ENCODE measurements at regions not wholly inside any gene's neighbourhood (a gene's known extent, or its start where the extent isn't known, plus 50 kb on each side); places are given as distances from the start of the nearest gene placed in this dataset.

DNA sequence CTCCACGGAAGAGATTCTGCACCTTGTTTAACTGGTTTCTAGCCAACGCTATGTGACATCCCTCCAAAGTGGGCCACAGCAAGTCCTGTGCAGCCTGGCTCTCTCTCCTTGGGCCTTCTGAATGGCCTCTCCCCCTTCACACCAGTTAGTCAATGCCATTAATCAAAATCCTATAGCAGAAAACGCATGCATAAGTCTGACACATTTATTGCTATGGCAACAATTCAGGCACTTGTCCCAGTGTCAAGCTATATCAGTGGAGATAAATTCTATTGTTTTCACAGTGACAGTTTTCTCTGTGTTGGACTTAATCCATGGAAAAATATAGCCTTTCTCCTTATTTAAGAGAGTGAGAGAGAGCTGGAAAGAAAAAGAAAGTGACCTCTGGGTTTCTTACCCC, 87.2 kb upstream of the TOX3 start:
- no peaks in the 10 kb centered on the region for H3K79me2 ChIP-seq (ENCODE audit: insufficient read depth, low read length)
- H3K9ac ChIP-seq (ENCODE audit: insufficient read depth, low read depth, low read length): no peak overlapping the region
- no peak overlapping the region for H3K4me2 ChIP-seq (ENCODE audit: low read depth, low read length)
- in situ Hi-C loops (cut with HindIII; ENCODE audit: extremely low pct_ligation_motif_present, low pct_unique_long_range_greater_than_20kb): no loop called here
- peaks cover 10% of the 10 kb centered on the region; the same call in 1 of the 2 replicates for H3K9me3 ChIP-seq (ENCODE audit: low read length)
- H4K20me1 ChIP-seq (ENCODE audit: insufficient read depth, low read length): no peaks in the 10 kb centered on the region
- H2AFZ ChIP-seq (ENCODE audit: low read length): no peak overlapping the region
- H3K4me3 ChIP-seq (replicated peaks in 1 of 3; ENCODE audit: insufficient read depth in 1 of 3, low read depth in 2 of 3, low read length in 3 of 3): no peak overlapping the region
- WGBS (ENCODE audit: low lambda C conversion rate): 62% methylated on average over 3 of the region's 3 CpGs
- DNase-seq (ENCODE audit: low spot score) (no peak), FAIRE-seq (no peak), ATAC-seq (no peak)
- no peaks in the 10 kb centered on the region for H3K27me3 ChIP-seq (ENCODE audit: control insufficient read depth in 1 of 2, insufficient read depth in 2 of 2, low read length in 2 of 2)
- BruUV-seq (replicated peaks): no TSS peak
- H3K4me1 ChIP-seq (ENCODE audit: insufficient read depth, low read length): peaks cover 10% of the 10 kb centered on the region
- ChIA-PET CTCF (ENCODE audit: low intra/inter-chr PET ratio, low total read pairs) (no interaction called here), POLR2A (interaction anchor here (1.2 kb wide), 1 partner anchor 22 kb away, joined by 4 read pairs; no protein-coding TSS in a partner anchor)
- no peaks in the 10 kb centered on the region for H3K36me3 ChIP-seq (replicated peaks in 1 of 2; ENCODE audit: control insufficient read depth in 1 of 2, insufficient read depth in 2 of 2, low read length in 2 of 2)
- no peak overlapping the region for H3K27ac ChIP-seq (ENCODE audit: extremely low read length, insufficient read depth, low read length)
- intact Hi-C loops (cut with micrococcal nuclease; ENCODE audit: unreplicated experiment): no loop called here
- TF ChIP-seq SRSF4 (IDR thresholded peaks at IDR 0.05; ENCODE audit: low read depth, low read length, poor library complexity, severe bottlenecking): no peak
- no peak for TF ChIP-seq HCFC1 (IDR thresholded peaks at IDR 0.05; ENCODE audit: low read depth, low read length)
- TF ChIP-seq SRSF9 (IDR thresholded peaks at IDR 0.05; ENCODE audit: borderline replicate concordance, insufficient read depth, low read depth, low read length, poor library complexity, severe bottlenecking): no peak
- no peak for TF ChIP-seq ZNF572 (CRISPR knock-in tag; IDR thresholded peaks at IDR 0.05)
- no peak for TF ChIP-seq HNF4G (IDR thresholded peaks at IDR 0.05; ENCODE audit: borderline replicate concordance, low read depth, low read length)
- no peak for TF ChIP-seq HNF4G (CRISPR knock-in tag; IDR thresholded peaks at IDR 0.05; ENCODE audit: borderline replicate concordance, low read depth)
- TF ChIP-seq, protein P1, sequence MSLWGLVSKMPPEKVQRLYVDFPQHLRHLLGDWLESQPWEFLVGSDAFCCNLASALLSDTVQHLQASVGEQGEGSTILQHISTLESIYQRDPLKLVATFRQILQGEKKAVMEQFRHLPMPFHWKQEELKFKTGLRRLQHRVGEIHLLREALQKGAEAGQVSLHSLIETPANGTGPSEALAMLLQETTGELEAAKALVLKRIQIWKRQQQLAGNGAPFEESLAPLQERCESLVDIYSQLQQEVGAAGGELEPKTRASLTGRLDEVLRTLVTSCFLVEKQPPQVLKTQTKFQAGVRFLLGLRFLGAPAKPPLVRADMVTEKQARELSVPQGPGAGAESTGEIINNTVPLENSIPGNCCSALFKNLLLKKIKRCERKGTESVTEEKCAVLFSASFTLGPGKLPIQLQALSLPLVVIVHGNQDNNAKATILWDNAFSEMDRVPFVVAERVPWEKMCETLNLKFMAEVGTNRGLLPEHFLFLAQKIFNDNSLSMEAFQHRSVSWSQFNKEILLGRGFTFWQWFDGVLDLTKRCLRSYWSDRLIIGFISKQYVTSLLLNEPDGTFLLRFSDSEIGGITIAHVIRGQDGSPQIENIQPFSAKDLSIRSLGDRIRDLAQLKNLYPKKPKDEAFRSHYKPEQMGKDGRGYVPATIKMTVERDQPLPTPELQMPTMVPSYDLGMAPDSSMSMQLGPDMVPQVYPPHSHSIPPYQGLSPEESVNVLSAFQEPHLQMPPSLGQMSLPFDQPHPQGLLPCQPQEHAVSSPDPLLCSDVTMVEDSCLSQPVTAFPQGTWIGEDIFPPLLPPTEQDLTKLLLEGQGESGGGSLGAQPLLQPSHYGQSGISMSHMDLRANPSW (CRISPR knock-in tag; IDR thresholded peaks at IDR 0.05; ENCODE audit: borderline replicate concordance): no peak
- no peak for TF ChIP-seq GATAD2A (CRISPR knock-in tag; IDR thresholded peaks at IDR 0.05)
- TF ChIP-seq ZNF136 (CRISPR knock-in tag; IDR thresholded peaks at IDR 0.05; ENCODE audit: low read depth): no peak
- no peak for TF ChIP-seq ZNF713 (CRISPR knock-in tag; IDR thresholded peaks at IDR 0.05)
- no peak for TF ChIP-seq ZNF430 (CRISPR knock-in tag; IDR thresholded peaks at IDR 0.05)
- no peak for TF ChIP-seq NR2F2 (IDR thresholded peaks at IDR 0.05; ENCODE audit: borderline replicate concordance, low read depth)
- no peak for TF ChIP-seq YEATS2 (CRISPR knock-in tag; IDR thresholded peaks at IDR 0.05; ENCODE audit: borderline replicate concordance)
- TF ChIP-seq, protein P2, sequence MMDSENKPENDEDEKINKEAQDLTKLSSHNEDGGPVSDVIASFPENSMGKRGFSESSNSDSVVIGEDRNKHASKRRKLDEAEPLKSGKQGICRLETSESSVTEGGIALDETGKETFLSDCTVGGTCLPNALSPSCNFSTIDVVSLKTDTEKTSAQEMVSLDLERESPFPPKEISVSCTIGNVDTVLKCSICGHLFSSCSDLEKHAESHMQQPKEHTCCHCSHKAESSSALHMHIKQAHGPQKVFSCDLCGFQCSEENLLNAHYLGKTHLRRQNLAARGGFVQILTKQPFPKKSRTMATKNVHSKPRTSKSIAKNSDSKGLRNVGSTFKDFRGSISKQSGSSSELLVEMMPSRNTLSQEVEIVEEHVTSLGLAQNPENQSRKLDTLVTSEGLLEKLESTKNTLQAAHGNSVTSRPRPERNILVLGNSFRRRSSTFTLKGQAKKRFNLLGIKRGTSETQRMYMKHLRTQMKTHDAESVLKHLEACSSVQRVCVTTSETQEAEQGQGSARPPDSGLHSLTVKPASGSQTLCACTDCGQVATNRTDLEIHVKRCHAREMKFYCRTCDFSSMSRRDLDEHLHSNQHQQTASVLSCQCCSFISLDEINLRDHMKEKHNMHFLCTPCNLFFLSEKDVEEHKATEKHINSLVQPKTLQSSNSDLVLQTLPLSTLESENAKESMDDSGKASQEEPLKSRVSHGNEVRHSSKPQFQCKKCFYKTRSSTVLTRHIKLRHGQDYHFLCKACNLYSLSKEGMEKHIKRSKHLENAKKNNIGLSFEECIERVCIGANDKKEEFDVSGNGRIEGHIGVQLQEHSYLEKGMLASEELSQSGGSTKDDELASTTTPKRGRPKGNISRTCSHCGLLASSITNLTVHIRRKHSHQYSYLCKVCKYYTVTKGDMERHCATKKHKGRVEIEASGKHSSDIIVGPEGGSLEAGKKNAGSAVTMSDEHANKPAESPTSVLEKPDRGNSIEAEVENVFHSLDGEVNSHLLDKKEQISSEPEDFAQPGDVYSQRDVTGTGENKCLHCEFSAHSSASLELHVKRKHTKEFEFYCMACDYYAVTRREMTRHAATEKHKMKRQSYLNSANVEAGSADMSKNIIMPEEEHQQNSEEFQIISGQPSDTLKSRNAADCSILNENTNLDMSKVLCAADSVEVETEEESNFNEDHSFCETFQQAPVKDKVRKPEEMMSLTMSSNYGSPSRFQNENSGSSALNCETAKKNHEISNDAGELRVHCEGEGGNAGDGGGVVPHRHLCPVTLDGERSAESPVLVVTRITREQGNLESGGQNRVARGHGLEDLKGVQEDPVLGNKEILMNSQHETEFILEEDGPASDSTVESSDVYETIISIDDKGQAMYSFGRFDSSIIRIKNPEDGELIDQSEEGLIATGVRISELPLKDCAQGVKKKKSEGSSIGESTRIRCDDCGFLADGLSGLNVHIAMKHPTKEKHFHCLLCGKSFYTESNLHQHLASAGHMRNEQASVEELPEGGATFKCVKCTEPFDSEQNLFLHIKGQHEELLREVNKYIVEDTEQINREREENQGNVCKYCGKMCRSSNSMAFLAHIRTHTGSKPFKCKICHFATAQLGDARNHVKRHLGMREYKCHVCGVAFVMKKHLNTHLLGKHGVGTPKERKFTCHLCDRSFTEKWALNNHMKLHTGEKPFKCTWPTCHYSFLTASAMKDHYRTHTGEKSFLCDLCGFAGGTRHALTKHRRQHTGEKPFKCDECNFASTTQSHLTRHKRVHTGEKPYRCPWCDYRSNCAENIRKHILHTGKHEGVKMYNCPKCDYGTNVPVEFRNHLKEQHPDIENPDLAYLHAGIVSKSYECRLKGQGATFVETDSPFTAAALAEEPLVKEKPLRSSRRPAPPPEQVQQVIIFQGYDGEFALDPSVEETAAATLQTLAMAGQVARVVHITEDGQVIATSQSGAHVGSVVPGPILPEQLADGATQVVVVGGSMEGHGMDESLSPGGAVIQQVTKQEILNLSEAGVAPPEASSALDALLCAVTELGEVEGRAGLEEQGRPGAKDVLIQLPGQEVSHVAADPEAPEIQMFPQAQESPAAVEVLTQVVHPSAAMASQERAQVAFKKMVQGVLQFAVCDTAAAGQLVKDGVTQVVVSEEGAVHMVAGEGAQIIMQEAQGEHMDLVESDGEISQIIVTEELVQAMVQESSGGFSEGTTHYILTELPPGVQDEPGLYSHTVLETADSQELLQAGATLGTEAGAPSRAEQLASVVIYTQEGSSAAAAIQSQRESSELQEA (CRISPR knock-in tag; IDR thresholded peaks at IDR 0.05; ENCODE audit: not compliant biosample characterization): no peak
- TF ChIP-seq XBP1 (CRISPR knock-in tag; IDR thresholded peaks at IDR 0.05): no peak
- no peak for TF ChIP-seq ZMYM4 (CRISPR knock-in tag; IDR thresholded peaks at IDR 0.05)
